Mammary epithelial cell (primary cell): ENCODE measurements at regions not wholly inside any gene's neighbourhood (a gene's known extent, or its start where the extent isn't known, plus 50 kb on each side); places are given as distances from the start of the nearest gene placed in this dataset.

Source experiments
- CTCF ChIP-seq, 2 donors: IDR thresholded peaks in 1 of 2; conservative IDR thresholded peaks in 1 of 2; 2 replicates each; pipeline ENCODE4 v1.5.1; 2011 to 2012; ENCODE audit warnings: inconsistent platforms in 2 of 2, low read length in 2 of 2, mild to moderate bottlenecking in 2 of 2, control low read depth in 1 of 2, low read depth in 1 of 2; ENCODE audit not compliant: insufficient read depth in 1 of 2; ENCODE audit errors: extremely low read depth in 1 of 2
- EZH2 ChIP-seq: IDR thresholded peaks from 2 replicates; pipeline ENCODE4 v1.6.1; 2012; ENCODE audit warnings: low read length, inconsistent platforms, borderline replicate concordance

GRCh38 chr4:135966936-135967335 is 1565.4 kb downstream of the PCDH18 start:
- no peak for TF ChIP-seq CTCF (conservative IDR thresholded peaks at IDR 0.05 in 1 of 2, IDR thresholded peaks at IDR 0.05 in 1 of 2; ENCODE audit: extremely low read depth in 1 of 2, insufficient read depth in 1 of 2, low read depth in 1 of 2, low read length in 2 of 2)
- no peak for TF ChIP-seq EZH2
